GM12878 (cell line): ENCODE measurements at regions not wholly inside any gene's neighbourhood (a gene's known extent, or its start where the extent isn't known, plus 50 kb on each side); places are given as distances from the start of the nearest gene placed in this dataset.

Source experiments
- BRCA1 ChIP-seq: IDR thresholded peaks from 2 replicates; pipeline ENCODE4 v1.6.1; 2011; ENCODE audit warnings: low read depth, low read length, improper control_type of control experiment
- CBFB ChIP-seq: IDR thresholded peaks from 2 replicates; pipeline ENCODE4 v1.6.1; 2016; ENCODE audit warnings: antibody characterized with exemption, low read depth
- CEBPB ChIP-seq, 2 experiments: fragments of 150-350 bp in 1 of 2; IDR thresholded peaks; 2 replicates each; pipeline ENCODE4 v1.6.1; 2012 to 2014; ENCODE audit warnings: low read depth in 2 of 2, low read length in 2 of 2, borderline replicate concordance in 1 of 2, inconsistent platforms in 1 of 2
- CHD1 ChIP-seq: IDR thresholded peaks from 2 replicates; pipeline ENCODE4 v1.6.1; 2012; ENCODE audit warnings: low read depth, low read length, improper control_type of control experiment
- CTCF ChIP-seq, 3 experiments: IDR thresholded peaks in 2 of 3; conservative IDR thresholded peaks in 1 of 3; 2 replicates each; pipeline ENCODE4 v1.5.1; 2011; ENCODE audit warnings: low read depth in 3 of 3, low read length in 3 of 3, mild to moderate bottlenecking in 3 of 3, control low read depth in 2 of 3, moderate library complexity in 2 of 3, inconsistent platforms in 1 of 3, mixed read lengths in 1 of 3; ENCODE audit not compliant: control insufficient read depth in 2 of 3, insufficient read depth in 1 of 3; ENCODE audit errors: extremely low read depth in 1 of 3
- ESRRA ChIP-seq: IDR thresholded peaks from 2 replicates; pipeline ENCODE4 v1.6.1; 2012; ENCODE audit warnings: mild to moderate bottlenecking, low read length, improper control_type of control experiment
- POLR2A ChIP-seq: IDR thresholded peaks from 2 replicates; pipeline ENCODE4 v1.6.1; 2011; ENCODE audit warnings: low read depth, mild to moderate bottlenecking, low read length
- RB1 ChIP-seq: fragments of 450-650 bp; formaldehyde crosslinking; IDR thresholded peaks from 2 replicates; pipeline ENCODE4 v1.6.1; 2017; ENCODE audit warnings: mild to moderate bottlenecking, borderline replicate concordance
- RCOR1 ChIP-seq: conservative IDR thresholded peaks from 2 replicates; pipeline ENCODE4 v1.6.1; 2012; ENCODE audit warnings: low read depth, low read length, improper control_type of control experiment
- REST ChIP-seq: IDR thresholded peaks from 2 replicates; pipeline ENCODE4 v1.6.1; 2012; ENCODE audit warnings: mild to moderate bottlenecking, low read depth, low read length
- SREBF2 ChIP-seq: IDR thresholded peaks from 2 replicates; pipeline ENCODE4 v1.6.1; 2012; ENCODE audit warnings: mild to moderate bottlenecking, low read length
- YY1 ChIP-seq: IDR thresholded peaks from 2 replicates; pipeline ENCODE4 v1.6.1; 2011; ENCODE audit warnings: low read depth, mild to moderate bottlenecking, low read length
- ZSCAN29 ChIP-seq: fragments of 450-650 bp; IDR thresholded peaks from 2 replicates; pipeline ENCODE4 v1.6.1; 2017; ENCODE audit warnings: mild to moderate bottlenecking, moderate library complexity

GRCh38 chr2:105636109-105636740 lies 108.5 kb upstream of the NCK2 start:
- no peak for TF ChIP-seq ESRRA
- no peak for TF ChIP-seq CBFB
- no peak for TF ChIP-seq CTCF (IDR thresholded peaks at IDR 0.05 in 2 of 3, conservative IDR thresholded peaks at IDR 0.05 in 1 of 3; ENCODE audit: control insufficient read depth in 2 of 3, extremely low read depth in 1 of 3, insufficient read depth in 1 of 3, low read depth in 3 of 3, low read length in 3 of 3)
- no peak for TF ChIP-seq SREBF2
- no peak for TF ChIP-seq REST
- TF ChIP-seq CEBPB (IDR thresholded peaks at IDR 0.05; ENCODE audit: borderline replicate concordance in 1 of 2, low read depth in 2 of 2, low read length in 2 of 2) = no peak
- TF ChIP-seq POLR2A = no peak
- TF ChIP-seq YY1 = no peak
- no peak for TF ChIP-seq RCOR1
- no peak for TF ChIP-seq BRCA1
- TF ChIP-seq ZSCAN29 = no peak
- TF ChIP-seq RB1 = no peak
- no peak for TF ChIP-seq CHD1
